Stimulated activated naive CD4-positive, alpha-beta T cell (primary cell): ENCODE measurements at regions not wholly inside any gene's neighbourhood (a gene's known extent, or its start where the extent isn't known, plus 50 kb on each side); places are given as distances from the start of the nearest gene placed in this dataset.

Source experiments
- DNase-seq, 6 experiments: peaks; one replicate each; lab custom pipeline; 2025; lab: John Stamatoyannopoulos, UW

DNA sequence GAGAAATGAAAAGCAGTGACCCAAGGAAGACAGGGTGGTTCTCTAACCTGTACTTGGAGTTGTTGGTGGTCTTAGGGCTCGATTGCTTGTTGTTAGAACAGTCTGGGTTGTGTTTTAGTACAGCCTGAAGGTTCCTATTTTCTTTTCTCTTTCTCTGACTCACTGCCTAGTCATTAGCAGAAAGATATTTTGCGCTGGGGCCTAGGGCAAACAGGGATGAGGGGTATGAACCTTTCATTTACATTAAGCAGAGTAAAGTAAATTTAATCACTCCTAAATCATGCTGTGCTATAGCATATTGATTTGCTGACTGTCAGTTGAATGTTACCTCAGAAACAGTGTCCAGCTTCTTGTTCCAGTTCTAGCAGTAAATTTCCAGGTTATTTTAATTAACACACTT lies 197.2 kb downstream of the RWDD3 start:
- DNase-seq: no peak

DNA sequence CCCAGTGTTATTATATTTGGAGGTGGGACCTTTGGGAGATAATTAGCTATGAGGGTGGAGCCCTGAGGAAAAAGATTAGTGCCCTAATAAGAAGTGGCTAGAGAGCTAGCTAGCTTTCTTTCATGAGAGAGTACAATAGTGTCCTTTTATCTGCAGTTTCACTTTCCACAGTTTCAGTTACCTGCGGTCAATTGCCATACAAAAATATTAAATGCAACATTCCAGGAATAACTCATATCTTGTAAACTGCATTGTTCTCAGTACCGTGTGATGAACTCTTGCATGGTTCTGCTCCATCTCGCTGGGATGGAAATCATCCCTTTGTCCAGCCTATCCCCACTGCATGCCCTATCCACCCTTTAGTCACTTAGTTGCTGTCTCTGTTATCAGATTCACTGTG lies 201.6 kb downstream of the RWDD3 start:
- no peak for DNase-seq

DNA sequence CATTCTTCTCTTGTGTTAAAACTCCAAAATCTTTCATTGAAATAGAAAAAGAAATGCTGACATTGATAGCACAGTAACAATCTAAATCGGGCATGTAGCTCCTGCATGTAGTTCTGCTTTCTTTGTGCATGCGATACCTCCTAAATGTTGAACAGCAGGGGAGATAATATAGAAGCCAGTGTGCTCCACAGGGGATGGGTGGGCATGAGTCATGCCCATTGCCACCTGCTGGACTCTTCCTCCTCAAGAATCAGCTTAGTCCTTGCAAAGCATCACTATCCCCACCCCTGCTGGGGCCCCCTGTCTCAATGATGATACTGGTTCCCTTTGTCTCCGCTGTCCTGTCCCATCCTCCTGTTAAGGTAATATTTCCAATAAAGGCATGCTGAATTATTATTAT lies 203.0 kb downstream of the RWDD3 start:
- no peak for DNase-seq

DNA sequence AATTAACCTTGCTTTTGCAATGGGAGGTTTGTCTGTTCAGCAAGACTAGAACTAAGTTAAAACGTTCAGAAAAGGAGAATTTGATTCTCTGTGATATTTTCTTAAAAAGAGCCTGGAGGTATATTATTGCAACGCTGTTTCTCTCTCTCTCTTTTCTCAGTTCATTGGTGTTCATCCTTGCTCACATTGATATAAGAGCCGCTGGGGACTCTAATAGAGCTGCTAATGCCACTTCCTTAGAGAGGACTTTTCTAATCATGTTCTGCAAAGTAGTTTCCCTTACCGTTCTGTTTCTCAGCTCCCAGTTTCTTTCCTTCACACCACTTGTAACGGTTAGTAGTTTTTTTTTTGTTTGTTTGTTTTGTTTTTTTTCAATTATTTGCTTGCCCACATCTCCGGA lies 203.8 kb downstream of the RWDD3 start:
- DNase-seq: no peak

DNA sequence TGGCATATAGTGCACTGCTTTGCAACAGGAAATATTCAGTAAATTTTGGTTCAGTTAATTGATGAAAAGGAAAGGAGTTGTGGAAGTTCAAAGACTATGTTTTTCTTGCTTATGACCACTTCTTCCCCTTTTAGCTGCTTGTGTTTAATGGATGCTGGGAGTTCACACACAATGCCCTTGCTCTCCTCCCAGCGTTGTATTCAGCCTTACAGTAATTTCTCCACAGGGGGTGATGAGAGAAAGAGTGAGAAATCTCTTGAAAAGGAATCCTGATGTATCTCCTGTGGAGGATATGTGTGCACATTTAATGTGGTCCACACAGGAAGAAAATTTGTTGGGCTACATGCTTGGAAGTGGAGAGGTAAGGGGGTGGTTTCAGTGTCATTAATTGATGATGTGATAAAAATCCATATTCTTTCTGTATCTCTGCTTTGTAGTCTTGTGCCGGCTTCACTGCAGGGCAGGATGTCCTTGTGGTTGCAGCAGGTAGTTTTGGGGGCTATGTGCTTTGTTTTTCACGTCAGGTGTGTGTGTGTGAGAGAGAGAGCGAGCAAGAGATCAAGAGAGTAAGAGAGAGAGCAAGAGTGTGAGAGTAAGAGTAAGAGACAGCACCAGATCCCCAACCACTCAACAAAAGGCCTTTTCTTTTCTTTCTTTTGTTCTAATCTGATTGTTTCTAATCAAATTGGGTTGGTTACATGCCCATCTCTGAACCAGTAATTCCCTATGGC lies 204.4 kb downstream of the RWDD3 start:
- no peak for DNase-seq

DNA sequence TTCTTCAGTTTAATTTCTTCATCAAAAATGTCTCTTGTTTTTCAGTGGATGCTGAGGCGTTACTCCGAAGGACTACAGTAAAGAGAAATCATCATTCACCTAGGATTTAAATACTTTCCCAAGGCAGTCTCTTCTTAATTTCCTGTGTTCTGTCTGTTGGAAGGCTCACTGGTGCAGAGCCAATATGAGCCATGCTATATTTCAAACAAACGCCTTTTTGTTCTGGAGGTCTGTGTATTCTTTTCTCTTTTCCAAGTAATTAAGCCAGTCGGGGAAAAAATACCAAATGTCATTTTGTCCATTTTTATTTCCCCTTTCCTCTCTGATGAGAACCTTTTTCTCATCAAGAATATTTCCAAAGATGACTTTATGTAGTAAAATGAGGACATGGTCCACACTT lies 206.5 kb downstream of the RWDD3 start:
- DNase-seq: no peak

DNA sequence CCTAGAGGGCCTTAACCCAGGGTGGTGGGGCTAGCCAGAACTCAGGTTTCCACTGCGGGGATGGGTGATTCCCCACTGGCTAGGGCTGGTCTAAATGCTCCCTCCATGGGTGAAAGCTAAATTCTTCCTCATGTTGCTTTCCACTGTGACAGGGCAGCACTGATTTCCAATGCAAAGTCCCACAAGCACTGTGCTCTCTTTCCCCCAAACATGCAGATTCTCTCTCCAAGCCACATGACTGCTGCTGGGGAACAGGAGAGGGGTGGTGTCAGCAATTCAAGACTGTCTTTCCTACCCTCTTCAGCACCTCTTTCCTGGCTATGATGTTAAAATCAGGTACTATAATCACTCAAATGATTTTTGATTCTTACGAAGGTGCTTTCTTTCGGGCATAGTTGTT lies 215.5 kb downstream of the RWDD3 start:
- no peak for DNase-seq

DNA sequence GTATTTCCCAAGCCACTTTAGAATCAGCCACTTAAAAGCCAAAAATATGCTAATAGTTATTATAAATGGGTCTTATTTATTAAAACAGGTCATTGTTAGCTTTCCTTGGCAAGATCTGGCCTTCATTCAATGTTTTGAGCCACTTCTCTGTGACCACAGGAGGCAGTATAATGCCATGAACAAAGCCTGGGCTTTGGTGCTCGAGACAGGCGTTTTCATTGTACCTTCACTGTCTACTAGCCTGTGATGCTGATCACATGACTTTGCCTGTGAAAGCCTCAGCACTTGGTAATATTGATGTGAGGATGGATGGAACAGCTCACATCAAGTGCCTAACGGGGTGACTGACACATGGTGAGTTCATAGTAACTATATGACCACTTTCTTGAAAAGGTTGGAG lies 217.0 kb downstream of the RWDD3 start:
- no peak for DNase-seq

DNA sequence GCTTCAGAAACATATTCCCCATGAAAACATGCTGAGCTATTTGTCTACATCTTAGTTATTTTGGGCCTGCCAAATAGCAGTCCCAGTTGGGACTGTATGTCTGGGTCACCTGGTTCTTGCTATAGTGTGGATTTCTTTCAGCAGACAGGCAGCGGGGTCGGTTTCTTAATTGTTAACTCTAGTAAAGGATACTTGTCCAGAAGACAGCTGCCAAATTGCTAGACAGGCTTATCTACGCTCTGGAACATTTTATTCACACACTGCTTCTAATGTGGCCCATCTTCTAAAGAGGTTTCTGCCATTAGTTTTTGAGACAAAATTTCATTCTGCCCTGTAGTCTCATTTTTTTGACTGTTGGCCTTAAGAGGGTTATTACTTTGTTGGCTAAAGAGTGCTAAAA lies 217.9 kb downstream of the RWDD3 start:
- DNase-seq: no peak

DNA sequence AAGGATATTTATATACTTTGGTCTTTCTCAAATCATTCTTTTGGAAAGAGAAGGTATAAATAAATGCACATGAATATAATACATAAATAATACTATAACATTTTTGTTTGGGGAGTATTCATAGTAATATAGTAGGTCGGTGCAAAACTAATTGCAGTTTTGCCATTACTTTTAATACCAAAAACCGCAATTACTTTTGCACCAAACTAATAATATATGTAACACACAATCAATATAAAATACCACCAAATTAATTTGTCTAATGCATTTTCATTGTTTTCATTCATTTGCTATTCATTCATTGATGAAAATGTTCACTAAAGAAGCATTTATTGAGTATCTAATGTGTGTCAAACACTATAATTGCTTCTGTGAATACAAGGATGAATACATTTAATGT lies 219.0 kb downstream of the RWDD3 start:
- no peak for DNase-seq

DNA sequence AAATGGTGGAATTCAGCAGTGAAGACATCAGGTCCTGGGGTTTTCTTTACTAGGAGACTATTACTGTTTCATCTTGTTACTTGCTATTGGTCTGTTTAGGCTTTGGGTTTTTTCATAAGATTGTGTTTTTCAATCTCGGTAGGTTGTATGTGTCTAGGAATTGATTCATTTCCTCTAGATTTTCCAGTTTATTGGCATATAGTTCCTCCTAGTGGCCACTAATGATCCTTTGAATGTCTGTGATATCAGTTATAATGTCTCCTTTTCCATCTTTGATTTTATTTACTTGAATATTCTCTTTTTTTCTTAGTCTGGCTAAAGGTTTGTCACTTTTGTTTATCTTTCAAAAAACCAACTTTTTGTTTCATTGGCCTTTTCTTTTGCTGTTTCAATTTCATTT lies 233.0 kb downstream of the RWDD3 start:
- no peak for DNase-seq

DNA sequence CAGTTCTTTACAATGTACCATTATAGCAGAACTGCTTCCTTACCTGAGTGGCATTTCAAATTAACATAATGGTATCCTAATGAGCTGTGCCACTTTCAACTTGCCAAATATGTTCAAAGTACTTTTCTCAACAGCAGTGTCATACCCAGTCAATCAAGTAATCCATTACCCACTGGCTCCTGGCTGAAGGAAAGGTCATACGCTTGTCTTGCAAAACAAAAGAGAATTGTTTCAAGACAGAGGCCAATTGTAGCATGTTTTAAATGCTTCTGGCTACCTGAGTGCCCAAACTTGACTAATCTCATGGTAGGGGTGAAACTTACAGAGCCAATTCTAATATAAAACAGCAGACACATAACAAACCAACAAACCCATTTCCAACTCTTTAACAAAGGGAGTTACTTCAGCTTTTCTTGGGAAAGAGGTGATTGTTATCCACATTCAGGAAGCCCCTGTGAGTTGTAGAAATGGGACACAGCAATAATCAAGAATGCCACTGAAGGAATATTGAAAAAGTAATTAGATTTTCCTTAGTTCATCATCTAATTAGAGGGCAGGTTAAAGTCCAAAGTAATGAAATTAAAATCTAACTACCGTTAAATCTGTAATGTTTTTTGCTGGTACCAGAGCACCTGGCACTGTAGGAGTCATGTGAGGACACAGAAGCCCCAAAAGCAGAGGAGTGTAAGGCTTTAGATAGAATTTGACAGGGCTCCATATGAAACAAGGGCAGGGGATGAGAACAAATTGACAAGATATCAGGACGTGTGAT lies 241.9 kb downstream of the RWDD3 start:
- no peak for DNase-seq

DNA sequence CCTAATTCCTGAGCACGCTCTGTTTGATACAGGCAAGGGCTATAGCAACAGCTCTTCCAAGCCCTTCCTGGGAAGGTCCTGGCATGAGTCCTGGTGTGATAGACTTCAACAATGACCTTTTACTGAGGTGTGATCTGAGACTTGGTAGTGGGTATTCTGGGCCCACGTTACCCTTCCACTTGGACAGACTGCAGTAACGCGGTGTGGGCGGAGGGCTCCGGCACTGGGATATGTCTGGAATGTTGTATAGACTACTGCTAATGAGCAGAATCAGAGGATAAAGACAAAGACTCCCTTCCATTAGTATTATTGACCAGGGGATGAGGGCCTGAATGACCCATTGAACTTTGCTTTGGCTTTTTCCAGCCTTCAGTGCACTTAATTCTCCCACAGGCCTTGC lies 262.3 kb downstream of the RWDD3 start:
- no peak for DNase-seq

DNA sequence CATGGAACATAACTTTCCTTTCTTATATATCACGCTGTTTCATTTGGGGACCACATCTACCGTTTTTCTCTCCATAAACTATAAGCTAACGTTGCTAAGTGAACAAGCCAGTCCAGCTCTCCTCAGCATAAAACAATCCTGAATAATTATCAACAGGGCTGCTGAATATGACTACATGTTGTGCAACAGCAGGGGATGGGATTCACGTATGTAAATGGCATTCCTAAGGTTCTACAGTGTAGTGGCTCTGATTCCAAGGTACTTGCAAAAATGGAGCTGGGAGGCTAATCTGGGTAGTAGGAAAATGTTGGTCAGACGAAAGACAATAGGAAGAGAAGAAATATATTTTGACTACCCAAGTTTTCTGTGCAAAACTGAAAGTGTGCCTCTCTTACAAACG lies 262.8 kb downstream of the RWDD3 start:
- no peak for DNase-seq

DNA sequence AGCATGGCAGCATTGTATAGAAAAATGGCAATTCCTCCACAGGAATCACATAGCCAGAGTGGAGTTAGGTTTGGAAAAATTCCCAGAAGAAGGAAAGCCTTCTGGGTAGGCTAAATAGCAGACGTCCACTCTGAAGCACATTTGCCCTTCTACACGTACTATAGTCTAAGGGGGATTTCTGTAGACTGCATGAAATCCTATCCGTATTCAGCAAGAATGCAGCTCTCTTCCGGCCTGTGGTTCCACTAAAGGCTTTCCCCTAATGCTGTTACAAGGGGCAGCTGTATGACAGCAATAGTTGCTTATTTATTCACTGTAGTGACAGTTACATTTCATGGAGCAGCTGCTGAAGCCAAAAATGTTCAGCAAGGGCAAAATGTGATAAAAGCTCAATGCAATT lies 263.6 kb downstream of the RWDD3 start:
- no peak for DNase-seq

DNA sequence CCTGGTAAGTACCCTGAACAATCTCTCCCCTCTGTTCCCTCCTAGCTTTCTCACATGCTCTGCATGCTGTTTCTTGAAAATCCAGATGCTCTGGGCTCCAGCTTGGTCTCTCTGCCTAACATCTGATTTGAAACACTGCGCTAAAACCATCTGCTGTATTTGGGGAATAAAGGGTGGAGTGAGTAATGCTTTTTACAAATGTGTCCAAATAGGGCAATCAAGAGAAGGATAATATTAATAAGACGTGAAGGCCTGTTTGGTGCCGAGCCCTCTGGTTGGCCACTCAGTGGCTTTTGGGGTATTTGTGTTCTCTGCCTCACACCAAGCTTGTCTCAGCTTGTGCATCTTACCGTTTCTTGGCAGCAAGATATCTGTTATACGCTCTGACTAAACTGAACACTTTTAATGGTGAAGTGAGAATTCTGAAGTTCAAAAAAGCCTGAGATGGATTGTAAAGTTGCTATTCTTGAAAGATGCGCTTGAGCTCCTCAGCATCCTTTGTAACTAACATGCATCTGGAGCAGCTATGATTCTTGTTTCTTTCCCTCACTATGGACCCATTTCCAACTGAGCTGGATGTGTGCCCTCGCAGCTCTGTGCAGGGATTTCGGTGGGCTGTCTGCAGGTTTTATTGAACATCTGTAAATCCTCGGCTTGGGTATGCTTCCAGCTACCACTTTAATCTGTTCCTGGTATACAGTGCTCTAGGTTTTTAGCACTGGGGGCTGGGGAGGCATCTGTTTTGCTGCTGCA lies 269.4 kb downstream of the RWDD3 start:
- DNase-seq: no peak

DNA sequence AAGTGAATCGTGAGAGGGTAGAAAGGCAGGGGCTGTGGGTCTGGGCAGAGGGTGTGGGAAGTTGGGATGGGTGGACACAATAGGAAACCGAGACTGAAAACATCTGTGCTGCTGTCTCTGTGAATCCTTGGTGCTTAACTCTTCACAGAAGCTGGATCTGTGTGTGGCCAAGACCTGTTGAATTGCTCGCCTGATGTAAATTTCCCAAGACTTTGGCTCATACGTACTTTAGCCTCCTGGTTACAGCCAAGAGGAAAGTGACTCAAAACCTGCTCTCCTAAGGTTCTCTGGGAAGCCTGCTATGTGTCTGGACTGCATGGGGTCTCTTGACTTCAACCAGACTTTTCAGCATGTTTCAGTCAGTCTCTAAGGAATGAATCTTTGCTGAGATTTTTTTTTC lies 270.3 kb downstream of the RWDD3 start:
- DNase-seq: no peak

DNA sequence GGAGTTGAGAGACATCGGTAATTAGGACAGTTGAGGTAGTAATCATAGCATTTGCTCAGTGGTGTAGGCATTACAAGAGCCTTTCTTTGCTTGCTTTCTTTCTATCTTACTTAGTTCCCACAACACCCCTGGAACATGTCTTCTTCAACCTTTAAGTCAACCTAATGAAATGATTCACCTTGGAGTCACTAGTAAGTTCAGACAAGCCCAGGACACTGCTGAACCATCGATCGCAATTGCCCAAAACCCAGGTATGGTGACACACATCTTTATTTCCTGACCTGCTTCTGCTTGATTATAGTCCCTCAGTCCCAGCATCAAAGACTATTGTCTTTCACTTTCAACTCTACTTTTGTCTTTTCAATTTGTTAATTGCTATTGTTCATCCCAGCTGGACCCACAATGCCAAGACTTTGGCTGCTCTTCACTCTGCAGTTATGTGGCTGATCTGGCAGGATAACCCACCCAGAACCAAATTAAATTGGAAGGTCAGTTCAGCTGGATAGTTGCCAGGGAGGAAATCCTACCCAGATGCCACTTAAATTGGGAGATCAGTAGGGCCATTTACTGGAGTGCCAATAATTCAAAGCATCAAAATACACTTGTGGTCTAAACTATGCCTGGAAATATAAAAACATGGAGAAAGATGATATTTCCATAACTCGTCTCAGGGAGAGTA lies 272.9 kb downstream of the RWDD3 start:
- no peak for DNase-seq

DNA sequence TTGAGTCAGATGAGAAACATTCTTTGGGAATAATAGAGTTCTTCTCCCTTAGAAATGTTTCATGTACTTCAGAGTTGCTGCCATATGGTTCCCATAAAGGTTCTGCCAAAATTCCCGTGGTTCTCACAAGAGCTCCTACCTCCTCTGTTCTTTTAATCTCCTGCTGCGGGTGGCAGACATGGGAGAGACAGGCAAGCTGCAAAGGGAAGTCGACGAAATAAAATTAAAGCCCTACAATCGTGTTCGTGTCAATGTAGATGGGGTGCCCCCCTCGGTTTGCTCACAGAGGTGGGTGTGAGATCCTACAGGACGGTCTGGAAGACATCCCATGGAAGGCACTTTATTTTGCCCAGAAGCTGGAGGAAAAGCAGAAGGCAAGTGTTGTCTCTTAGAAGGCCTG lies 276.0 kb downstream of the RWDD3 start:
- no peak for DNase-seq

DNA sequence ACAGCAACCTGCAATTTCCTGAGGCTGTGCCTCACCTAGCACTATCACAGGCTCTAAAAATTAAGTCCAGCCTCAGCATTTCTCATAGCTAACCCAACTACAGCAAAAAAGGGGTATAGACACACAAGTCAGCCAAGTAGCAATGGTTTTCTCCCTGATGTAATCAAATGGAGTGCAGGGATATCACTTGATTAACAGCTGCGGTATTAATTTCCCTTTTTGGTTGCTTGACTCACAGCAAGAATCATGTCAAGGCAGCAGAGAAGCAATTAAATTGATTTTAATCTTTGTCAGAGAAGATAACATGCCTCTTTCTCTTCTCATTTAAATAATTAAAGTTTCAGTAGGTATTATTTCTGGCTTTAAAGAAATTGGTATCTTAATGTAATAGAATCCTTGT lies 278.9 kb downstream of the RWDD3 start:
- no peak for DNase-seq

DNA sequence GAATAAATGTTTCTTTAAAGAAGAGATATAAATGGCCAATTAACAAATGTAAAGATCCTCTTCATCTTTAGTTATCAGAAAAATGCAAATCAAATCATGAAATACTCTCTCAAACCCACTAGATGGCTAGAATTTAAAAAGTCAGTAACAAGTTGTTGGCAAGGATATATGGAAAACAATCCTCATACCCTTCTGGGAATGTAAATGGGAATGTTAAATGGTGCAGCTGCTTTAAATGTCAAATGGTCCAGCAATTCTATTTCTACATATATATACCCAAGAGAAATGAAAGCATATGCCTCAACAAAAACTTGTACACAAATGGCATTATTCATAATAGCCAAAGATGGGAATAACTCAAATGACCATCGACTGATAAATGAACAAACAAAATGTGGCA lies 283.5 kb downstream of the RWDD3 start:
- DNase-seq: no peak

DNA sequence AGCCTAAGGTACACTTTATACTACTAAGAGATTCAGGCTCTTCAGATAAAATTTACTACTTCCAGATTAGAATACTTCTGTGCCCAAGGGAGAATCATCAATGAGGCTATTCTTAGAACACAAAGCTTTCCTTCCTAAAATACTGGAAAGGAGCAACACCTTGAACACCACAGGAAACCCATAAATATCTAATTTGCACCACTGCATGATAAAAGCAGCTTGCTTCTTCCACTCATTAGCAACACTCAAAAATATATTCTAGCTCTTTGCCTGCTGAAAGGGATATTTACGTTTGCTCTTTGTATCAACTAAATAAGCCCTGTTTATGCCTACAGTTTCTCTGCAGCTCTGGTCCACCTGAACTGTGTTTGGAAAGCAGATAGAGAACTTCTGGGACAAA lies 284.3 kb downstream of the RWDD3 start:
- DNase-seq: no peak

DNA sequence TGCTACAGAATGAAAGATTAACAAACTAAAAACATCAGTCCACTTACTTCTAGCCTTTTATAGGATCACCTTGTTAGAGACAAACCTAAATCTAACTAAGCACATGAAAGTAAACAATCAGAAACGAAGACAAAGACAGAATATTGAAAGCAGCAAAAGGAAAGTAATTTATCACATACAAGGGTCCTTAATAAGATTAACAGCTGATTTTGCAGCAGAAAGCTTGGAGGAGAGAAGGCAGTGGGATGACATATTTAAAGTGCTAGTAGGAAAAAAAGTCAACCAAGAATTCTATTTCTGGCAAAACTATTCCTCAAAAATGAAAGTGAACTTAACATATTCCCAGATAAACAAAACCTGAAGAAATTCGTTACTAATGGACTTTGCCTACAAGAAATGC lies 286.4 kb downstream of the RWDD3 start:
- no peak for DNase-seq
